H4 (cell line): ENCODE measurements at regions not wholly inside any gene's neighbourhood (a gene's known extent, or its start where the extent isn't known, plus 50 kb on each side); places are given as distances from the start of the nearest gene placed in this dataset.

ENCODE experiments used
- DNase-seq: peaks from one replicate; pipeline ENCODE4 v3.0.0-alpha.2; 2015; ENCODE audit warnings: low spot score

- DNase-seq: no peak
Measured at GRCh38 chr3:66933233-66933632, 64.9 kb upstream of the KBTBD8 start.

DNA sequence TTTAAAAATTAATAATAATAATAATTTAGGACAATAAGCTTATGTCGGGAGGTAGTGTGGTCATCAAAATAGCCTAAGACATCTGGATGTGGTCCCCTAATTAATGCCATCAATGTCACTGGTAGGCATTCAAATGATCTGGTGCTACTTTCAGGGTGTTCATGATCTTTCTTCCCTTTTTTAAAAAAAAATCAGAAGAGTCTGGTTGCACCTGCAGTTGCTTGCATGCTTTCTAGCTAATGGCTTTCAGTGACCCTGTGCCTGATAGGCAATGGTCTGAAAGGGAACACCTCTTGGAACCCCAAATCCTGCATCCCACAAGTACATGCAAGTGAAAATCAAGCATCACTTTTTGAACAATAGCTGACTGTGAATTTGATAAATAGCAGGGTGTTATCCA lies 64.1 kb upstream of the KBTBD8 start:
- DNase-seq: no peak

GRCh38 chr3:66934725-66935124 lies 63.4 kb upstream of the KBTBD8 start:
- no peak for DNase-seq

GRCh38 chr3:66937041-66937440 lies 61.1 kb upstream of the KBTBD8 start:
- peak; percentile 15 for DNase-seq

DNA sequence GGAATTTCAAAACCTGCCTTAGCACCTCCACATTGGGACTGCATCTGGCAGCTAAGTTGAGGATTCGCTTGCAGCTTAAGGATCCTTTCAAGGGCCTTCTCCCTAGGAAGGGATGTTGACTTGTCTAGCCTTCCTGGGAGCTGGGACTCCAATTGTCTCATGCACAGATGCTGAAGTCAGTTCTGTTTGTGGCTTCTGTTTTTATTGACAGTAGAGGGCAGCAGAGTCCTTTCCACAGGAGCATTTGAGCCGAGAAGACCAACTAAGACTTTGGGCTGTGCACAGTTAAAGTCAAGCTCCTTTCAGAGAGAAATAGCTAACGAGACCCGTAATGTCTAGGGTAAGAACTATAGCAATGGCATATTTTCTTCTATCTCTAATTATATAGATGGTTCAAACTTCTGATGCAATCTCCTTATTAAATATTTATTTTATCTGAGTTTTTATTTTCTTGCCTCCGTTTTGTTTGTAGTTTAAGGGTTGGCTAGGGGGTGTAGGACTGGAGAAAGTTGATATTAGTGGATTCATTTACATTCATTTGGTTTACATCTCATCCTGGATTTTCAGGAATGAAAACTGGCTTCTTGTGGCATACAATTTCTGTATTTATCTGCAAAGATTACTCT lies 59.7 kb upstream of the KBTBD8 start:
- peak; percentile 38 for DNase-seq

DNA sequence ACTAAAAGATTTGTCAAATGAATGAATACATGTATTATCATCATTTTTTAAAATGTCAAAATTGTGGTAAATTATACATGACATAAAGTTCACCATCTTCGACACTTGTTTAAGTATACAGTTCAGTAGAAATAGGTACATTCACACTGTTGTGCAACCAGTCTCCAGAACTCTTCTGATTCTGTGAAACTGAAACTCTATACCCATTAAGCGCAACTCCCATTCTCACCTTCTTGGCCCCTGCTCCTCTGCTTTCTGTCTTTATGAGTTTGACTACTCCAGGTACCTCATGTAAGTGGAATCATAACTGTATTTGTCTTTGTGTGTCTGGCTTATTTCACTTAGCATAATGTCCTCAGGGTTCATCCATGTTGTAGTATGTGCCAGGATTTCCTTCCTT lies 50.1 kb upstream of the KBTBD8 start:
- DNase-seq: no peak
